ENCODE measurements at regions not wholly inside any gene's neighbourhood (a gene's known extent, or its start where the extent isn't known, plus 50 kb on each side); places are given as distances from the start of the nearest gene placed in this dataset.
A peak's percentile ranks its signal among the peaks of the same experiment; 100 is the strongest.

GRCh38 chr6:146999766-147000165 is 204.5 kb upstream of the STXBP5 start:
- peaks cover 10% of the 10 kb centered on the region; the same call in 1 of the 2 replicates for H3K4me1 ChIP-seq (ENCODE audit: control insufficient read depth, insufficient read depth, low read length)
- no peaks in the 10 kb centered on the region for H3K9me3 ChIP-seq (ENCODE audit: control insufficient read depth, insufficient read depth, low read depth, low read length)
- TF ChIP-seq REST (IDR thresholded peaks at IDR 0.05; ENCODE audit: insufficient read depth in 1 of 2, low read depth in 2 of 2, low read length in 1 of 2), result no peak
- TF ChIP-seq TCF7L2 (IDR thresholded peaks at IDR 0.05; ENCODE audit: low read depth, low read length), result no peak
- no peak for TF ChIP-seq CTCF (IDR thresholded peaks at IDR 0.05)
- TF ChIP-seq POLR2AphosphoS5 (IDR thresholded peaks at IDR 0.05; ENCODE audit: low read depth, low read length), result no peak
- no peak for TF ChIP-seq SIN3A (IDR thresholded peaks at IDR 0.05; ENCODE audit: borderline replicate concordance, insufficient read depth, low read depth, low read length)
- intact Hi-C loops (cut with micrococcal nuclease; ENCODE audit: unreplicated experiment) (no loop called here), in situ Hi-C loops (cut with HindIII; ENCODE audit: low pct_unique_long_range_greater_than_20kb, low sequenced_read_pairs) (no loop called here)
- peak overlapping the region; percentile 40; the same call in 1 of the 2 replicates for H3K27ac ChIP-seq (ENCODE audit: low read length)
- DNase-seq (ENCODE audit: low read depth, low spot score) (no peak), ATAC-seq (0 out of 2 replicates have a peak, but pooled peaks have one; percentile 17)
- H3K27me3 ChIP-seq (ENCODE audit: control insufficient read depth, insufficient read depth, low read length), result no peaks in the 10 kb centered on the region
- ChIA-PET POLR2A (interaction anchor here (0.5 kb wide), 1 partner anchor 455 kb away, joined by 5 read pairs; no protein-coding TSS in a partner anchor), CTCF (no interaction called here)
- no TSS peak for BruUV-seq (replicated peaks)
- H3K4me3 ChIP-seq (ENCODE audit: low read depth in 2 of 2, low read length in 2 of 2), result no peak overlapping the region
- H3K36me3 ChIP-seq (ENCODE audit: control insufficient read depth, insufficient read depth, low read length), result no peaks in the 10 kb centered on the region

GRCh38 chr6:147000545-147001488 is 203.4 kb upstream of the STXBP5 start:
- in situ Hi-C loops (cut with HindIII; ENCODE audit: low pct_unique_long_range_greater_than_20kb, low sequenced_read_pairs), result no loop called here
- ATAC-seq, result 0 out of 2 replicates have a peak, but pooled peaks have one; percentile 38
- ChIA-PET POLR2A (no interaction called here), CTCF (no interaction called here)
- no peak for TF ChIP-seq POLR2AphosphoS5 (IDR thresholded peaks at IDR 0.05; ENCODE audit: low read depth, low read length)
- no peak for TF ChIP-seq TCF7L2 (IDR thresholded peaks at IDR 0.05; ENCODE audit: low read depth, low read length)
- no peak for TF ChIP-seq REST (IDR thresholded peaks at IDR 0.05; ENCODE audit: insufficient read depth in 1 of 2, low read depth in 2 of 2, low read length in 1 of 2)
- no peak for TF ChIP-seq SIN3A (IDR thresholded peaks at IDR 0.05; ENCODE audit: borderline replicate concordance, insufficient read depth, low read depth, low read length)
- TF ChIP-seq CTCF (IDR thresholded peaks at IDR 0.05), result no peak
- Histone ChIP-seq H3K4me1 (ENCODE audit: control insufficient read depth, insufficient read depth, low read length) (peaks cover 10% of the 10 kb centered on the region; the same call in 1 of the 2 replicates), H3K27me3 (ENCODE audit: control insufficient read depth, insufficient read depth, low read length) (no peaks in the 10 kb centered on the region), H3K4me3 (ENCODE audit: low read depth in 2 of 2, low read length in 2 of 2) (no peak overlapping the region), H3K36me3 (ENCODE audit: control insufficient read depth, insufficient read depth, low read length) (no peaks in the 10 kb centered on the region), H3K9me3 (ENCODE audit: control insufficient read depth, insufficient read depth, low read depth, low read length) (no peaks in the 10 kb centered on the region), H3K27ac (ENCODE audit: low read length) (peak overlapping the region; percentile 36; the same call in 1 of the 2 replicates)
- no peak for DNase-seq (ENCODE audit: low read depth, low spot score)
- intact Hi-C loops (cut with micrococcal nuclease; ENCODE audit: unreplicated experiment), result no loop called here
- no TSS peak for BruUV-seq (replicated peaks)
